ENCODE measurements at regions not wholly inside any gene's neighbourhood (a gene's known extent, or its start where the extent isn't known, plus 50 kb on each side); places are given as distances from the start of the nearest gene placed in this dataset.
"Not testable (repeated sequence)": the region's sequence is repeated elsewhere in the genome, so short reads cannot be mapped to it uniquely, and the experiment has no call there.

- TSS peak; percentile 100 for BruUV-seq (replicated peaks)
- Histone ChIP-seq H3K4me3 (ENCODE audit: low read depth in 2 of 2, low read length in 2 of 2) (peak overlapping the region; percentile 52 to 67), H3K27me3 (ENCODE audit: control insufficient read depth, insufficient read depth, low read length) (no peaks in the 10 kb centered on the region), H3K4me1 (ENCODE audit: control insufficient read depth, insufficient read depth, low read length) (peaks cover 11% of the 10 kb centered on the region), H3K36me3 (ENCODE audit: control insufficient read depth, insufficient read depth, low read length) (no peaks in the 10 kb centered on the region), H3K9me3 (ENCODE audit: control insufficient read depth, insufficient read depth, low read depth, low read length) (no peaks in the 10 kb centered on the region), H3K27ac (ENCODE audit: low read length) (peak overlapping the region; percentile 82)
- peak; percentile 96 for ATAC-seq
- in situ Hi-C loops (cut with HindIII; ENCODE audit: low pct_unique_long_range_greater_than_20kb, low sequenced_read_pairs) (no loop called here), intact Hi-C loops (cut with micrococcal nuclease; ENCODE audit: unreplicated experiment) (no loop called here)
- TF ChIP-seq CTCF (IDR thresholded peaks at IDR 0.05) (no peak), REST (IDR thresholded peaks at IDR 0.05; ENCODE audit: insufficient read depth in 1 of 2, low read depth in 2 of 2, low read length in 1 of 2) (no peak), POLR2AphosphoS5 (IDR thresholded peaks at IDR 0.05; ENCODE audit: low read depth, low read length) (peak; percentile 99), TCF7L2 (IDR thresholded peaks at IDR 0.05; ENCODE audit: low read depth, low read length) (peak; percentile 48; the same call in 1 of the 2 replicates), SIN3A (IDR thresholded peaks at IDR 0.05; ENCODE audit: borderline replicate concordance, insufficient read depth, low read depth, low read length) (peak; percentile 82; the same call in 1 of the 2 replicates)
- DNase-seq (ENCODE audit: low read depth, low spot score), result peak; percentile 88
- ChIA-PET CTCF (no interaction called here), POLR2A (interaction anchor here (0.6 to 1.6 kb wide), 10 partner anchors 10 to 135 kb away, joined by 3 to 12 read pairs (median 4); no protein-coding TSS in a partner anchor)
Measured at GRCh38 chr1:148388260-148389026, 94.7 kb downstream of the PPIAL4G start.

GRCh38 chr1:148387949-148388259 is 95.2 kb downstream of the PPIAL4G start:
- H3K36me3 ChIP-seq (ENCODE audit: control insufficient read depth, insufficient read depth, low read length); H3K9me3 ChIP-seq (ENCODE audit: control insufficient read depth, insufficient read depth, low read depth, low read length); in situ Hi-C loops (cut with HindIII; ENCODE audit: low pct_unique_long_range_greater_than_20kb, low sequenced_read_pairs); DNase-seq (ENCODE audit: low read depth, low spot score); CTCF ChIA-PET; H3K27me3 ChIP-seq (ENCODE audit: control insufficient read depth, insufficient read depth, low read length); BruUV-seq (replicated peaks); intact Hi-C loops (cut with micrococcal nuclease; ENCODE audit: unreplicated experiment): not testable (repeated sequence)
- POLR2A ChIA-PET, result interaction anchor here (1.0 to 1.6 kb wide), 5 partner anchors 15 to 135 kb away, joined by 3 to 12 read pairs (median 4); no protein-coding TSS in a partner anchor
- Histone ChIP-seq H3K27ac (ENCODE audit: low read length) (peak overlapping the region; percentile 82), H3K4me1 (ENCODE audit: control insufficient read depth, insufficient read depth, low read length) (peaks cover 11% of the 10 kb centered on the region), H3K4me3 (ENCODE audit: low read depth in 2 of 2, low read length in 2 of 2) (peak overlapping the region; percentile 52 to 67)
- ATAC-seq, result peak; percentile 3; the same call in 1 of the 2 replicates

GRCh38 chr1:148387122-148387948 is 95.8 kb downstream of the PPIAL4G start:
- ChIA-PET POLR2A (interaction anchor here (0.9 to 1.6 kb wide), 2 partner anchors 13 to 136 kb away, joined by 3 to 4 read pairs; no protein-coding TSS in a partner anchor), CTCF (interaction anchor here (0.9 kb wide), 1 partner anchor 15 kb away, joined by 5 read pairs; no protein-coding TSS in a partner anchor)
- ATAC-seq; BruUV-seq (replicated peaks); intact Hi-C loops (cut with micrococcal nuclease; ENCODE audit: unreplicated experiment); in situ Hi-C loops (cut with HindIII; ENCODE audit: low pct_unique_long_range_greater_than_20kb, low sequenced_read_pairs); H3K36me3 ChIP-seq (ENCODE audit: control insufficient read depth, insufficient read depth, low read length); DNase-seq (ENCODE audit: low read depth, low spot score); H3K9me3 ChIP-seq (ENCODE audit: control insufficient read depth, insufficient read depth, low read depth, low read length); H3K27me3 ChIP-seq (ENCODE audit: control insufficient read depth, insufficient read depth, low read length): not testable (repeated sequence)
- Histone ChIP-seq H3K4me3 (ENCODE audit: low read depth in 2 of 2, low read length in 2 of 2) (peak overlapping the region; percentile 52 to 67), H3K27ac (ENCODE audit: low read length) (peak overlapping the region; percentile 82), H3K4me1 (ENCODE audit: control insufficient read depth, insufficient read depth, low read length) (peaks cover 11% of the 10 kb centered on the region)
